HCT116 (cell line): ENCODE measurements at regions not wholly inside any gene's neighbourhood (a gene's known extent, or its start where the extent isn't known, plus 50 kb on each side); places are given as distances from the start of the nearest gene placed in this dataset.

Experiments
- ATAC-seq: fragments of 200-7000 bp; cut with Tn5 transposase; 2 replicates; pipeline ENCODE4 v1.9.1; 2020; ENCODE audit warnings: mild to moderate bottlenecking, moderate library complexity
- BruUV-seq: library from RNA; stranded (reverse); fragments of 400-500 nt; replicated peaks from 2 replicates; lab custom pipeline; 2021; lab: Mats Ljungman, UMichigan
- CTCF ChIA-PET: fragments of 300-600 bp; sonication (Branson Sonifier 250); formaldehyde crosslinking; loops from one replicate; lab custom pipeline; 2021; ENCODE audit warnings: antibody characterized with exemption; lab: Charles Lee
- POLR2A ChIA-PET: fragments of 300-600, 350-600 bp; sonication (Branson Sonifier 250); formaldehyde crosslinking; loops from one replicate; lab custom pipeline; 2021; ENCODE audit warnings: antibody characterized with exemption; lab: Charles Lee
- RAD21 ChIA-PET, 2 experiments: fragments of 300-600 bp; sonication (Branson Sonifier 250); formaldehyde crosslinking; loops; one replicate each; lab custom pipeline; 2023; ENCODE audit warnings: low total read pairs in 2 of 2; ENCODE audit not compliant: uncharacterized antibody in 2 of 2, unreplicated experiment in 2 of 2, low non-redundant PET in 1 of 2; lab: Charles Lee
- DNase-seq: peaks from one replicate; pipeline ENCODE4 v3.0.0-alpha.2; 2010; ENCODE audit warnings: low read depth, low spot score
- H2AFZ ChIP-seq: fragments of 200-600 bp; shearing (Covaris generic), sonication (generic); 2 replicates; pipeline ENCODE4 v1.6.1; 2017; ENCODE audit warnings: low read depth, mixed run types, mixed read lengths, antibody characterized with exemption, low read length; ENCODE audit not compliant: poor library complexity, severe bottlenecking
- H3K27ac ChIP-seq: 2 replicates; pipeline ENCODE4 v1.5.1; 2012; ENCODE audit warnings: low read depth, low read length
- H3K27me3 ChIP-seq: fragments of 200-600 bp; sonication (generic); 2 replicates; pipeline ENCODE4 v1.6.1; 2016; ENCODE audit warnings: mixed run types, low read length, mixed read lengths; ENCODE audit not compliant: insufficient read depth
- H3K36me3 ChIP-seq, 2 experiments: fragments of 200-500 bp in 1 of 2; fragments of 200-600 bp in 1 of 2; sonication (Bioruptor generic) in 1 of 2; sonication (generic) in 1 of 2; 2 replicates each; pipeline versions ENCODE4 v1.5.1 to v1.6.1; 2014 to 2016; ENCODE audit warnings: low read length in 2 of 2, inconsistent platforms in 1 of 2, mixed read lengths in 1 of 2, mixed run types in 1 of 2; ENCODE audit not compliant: insufficient read depth in 2 of 2, control insufficient read depth in 1 of 2
- H3K4me1 ChIP-seq, 2 experiments: fragments of 200-600 bp in 1 of 2; sonication (generic) in 1 of 2; 2 replicates each; pipeline versions ENCODE4 v1.5.1 to v1.6.1; 2012 to 2017; ENCODE audit warnings: low read length in 2 of 2, inconsistent platforms in 1 of 2, mild to moderate bottlenecking in 1 of 2, mixed read lengths in 1 of 2, mixed run types in 1 of 2, moderate library complexity in 1 of 2; ENCODE audit not compliant: insufficient read depth in 2 of 2, control insufficient read depth in 1 of 2
- H3K4me2 ChIP-seq: fragments of 200-600 bp; sonication (generic); 2 replicates; pipeline ENCODE4 v1.6.1; 2017; ENCODE audit warnings: mixed run types, low read length, mixed read lengths
- H3K4me3 ChIP-seq, 2 experiments: fragments of 200-600 bp in 1 of 2; sonication (generic) in 1 of 2; replicated peaks in 1 of 2; 2 replicates each; pipeline ENCODE4 v1.5.1; 2011 to 2016; ENCODE audit warnings: low read length in 2 of 2, control low read depth in 1 of 2, low read depth in 1 of 2, mild to moderate bottlenecking in 1 of 2, mixed read lengths in 1 of 2, mixed run types in 1 of 2
- H3K79me2 ChIP-seq: fragments of 200-600 bp; sonication (generic); 2 replicates; pipeline ENCODE4 v1.6.1; 2017; ENCODE audit warnings: mild to moderate bottlenecking, mixed run types, low read length, moderate library complexity, mixed read lengths; ENCODE audit not compliant: insufficient read depth
- H3K9ac ChIP-seq: fragments of 200-600 bp; sonication (generic); 2 replicates; pipeline ENCODE4 v1.6.1; 2016; ENCODE audit warnings: low read length, mixed read lengths
- H3K9me2 ChIP-seq: fragments of 200-600 bp; sonication (generic), shearing (Covaris generic); 2 replicates; pipeline ENCODE4 v1.6.1; 2017; ENCODE audit warnings: mixed run types, mild to moderate bottlenecking, moderate library complexity; ENCODE audit not compliant: insufficient read depth
- H3K9me3 ChIP-seq, 2 experiments: fragments of 200-500 bp in 1 of 2; fragments of 200-600 bp in 1 of 2; sonication (Bioruptor generic) in 1 of 2; sonication (generic) in 1 of 2; 2 replicates each; pipeline ENCODE4 v1.6.1; 2014 to 2017; ENCODE audit warnings: low read length in 2 of 2, mixed read lengths in 2 of 2, inconsistent platforms in 1 of 2, low read depth in 1 of 2, mild to moderate bottlenecking in 1 of 2, mixed run types in 1 of 2, moderate library complexity in 1 of 2; ENCODE audit not compliant: control insufficient read depth in 1 of 2, insufficient read depth in 1 of 2
- H4K20me1 ChIP-seq: fragments of 200-600 bp; sonication (generic), shearing (Covaris generic); 2 replicates; pipeline ENCODE4 v1.6.1; 2017; ENCODE audit warnings: mixed run types, mild to moderate bottlenecking, moderate library complexity; ENCODE audit not compliant: insufficient read depth
- CBX3 ChIP-seq: IDR thresholded peaks from 2 replicates; pipeline ENCODE4 v1.6.1; 2012; ENCODE audit warnings: low read depth
- CEBPB ChIP-seq: IDR thresholded peaks from 2 replicates; pipeline ENCODE4 v1.6.1; 2012; ENCODE audit warnings: low read depth
- CTCF ChIP-seq, 3 experiments: fragments of 200-600 bp in 1 of 3; sonication (generic) in 1 of 3; IDR thresholded peaks in 2 of 3; conservative IDR thresholded peaks in 1 of 3; 2 replicates each; pipeline ENCODE4 v1.5.1; 2012 to 2017; ENCODE audit warnings: low read depth in 2 of 3, low read length in 2 of 3, antibody characterized with exemption in 1 of 3, borderline replicate concordance in 1 of 3, control low read depth in 1 of 3, mild to moderate bottlenecking in 1 of 3, mixed read lengths in 1 of 3, mixed run types in 1 of 3, moderate library complexity in 1 of 3; ENCODE audit not compliant: insufficient read depth in 1 of 3
- FOSL1 ChIP-seq: IDR thresholded peaks from 2 replicates; pipeline ENCODE4 v1.6.1; 2012; ENCODE audit warnings: low read depth
- POLR2A ChIP-seq: IDR thresholded peaks from 2 replicates; pipeline ENCODE4 v1.7.0; 2011; ENCODE audit warnings: borderline replicate concordance; ENCODE audit not compliant: insufficient read depth, insufficient read length; ENCODE audit errors: extremely low read depth
- RAD21 ChIP-seq: IDR thresholded peaks from 2 replicates; pipeline ENCODE4 v1.6.1; 2012; ENCODE audit warnings: low read depth, mild to moderate bottlenecking
- REST ChIP-seq: IDR thresholded peaks from 2 replicates; pipeline ENCODE4 v1.6.1; 2012; ENCODE audit warnings: low read depth
- ZBTB33 ChIP-seq: IDR thresholded peaks from 2 replicates; pipeline ENCODE4 v1.6.1; 2011; ENCODE audit warnings: mild to moderate bottlenecking, low read length, moderate library complexity; ENCODE audit not compliant: insufficient replicate concordance; ENCODE audit errors: extremely low read depth
- intact Hi-C: fragments of 100-400 bp; cut with micrococcal nuclease; formaldehyde crosslinking; loops from 2 replicates; pipeline ENCODE4 v1.10.0; 2022

GRCh38 chr16:63373744-63374143 lies 1337.5 kb upstream of the CDH8 start:
- intact Hi-C loops, result no loop called here
- no peaks in the 10 kb centered on the region for H3K79me2 ChIP-seq
- H3K36me3 ChIP-seq, result no peaks in the 10 kb centered on the region
- ChIA-PET RAD21 (no interaction called here), CTCF (no interaction called here), POLR2A (no interaction called here)
- H3K27me3 ChIP-seq, result no peaks in the 10 kb centered on the region
- H3K4me1 ChIP-seq, result no peaks in the 10 kb centered on the region
- peaks cover 7 to 11% of the 10 kb centered on the region in 2 experiments; a peak in 2 of 4 replicates for H3K9me3 ChIP-seq
- H3K4me3 ChIP-seq, result no peak overlapping the region
- BruUV-seq, result no TSS peak
- H3K9ac ChIP-seq, result no peak overlapping the region
- DNase-seq (no peak), ATAC-seq (no peak)
- no peak overlapping the region for H2AFZ ChIP-seq
- H3K27ac ChIP-seq, result no peak overlapping the region
- TF ChIP-seq ZBTB33 (no peak), CBX3 (no peak), POLR2A (no peak), CEBPB (no peak), FOSL1 (no peak), CTCF (IDR thresholded peaks at IDR 0.05 in 2 of 3, conservative IDR thresholded peaks at IDR 0.05 in 1 of 3; ENCODE audit: borderline replicate concordance in 1 of 3, insufficient read depth in 1 of 3, low read depth in 2 of 3, low read length in 2 of 3) (no peak), REST (no peak), RAD21 (no peak)
- no peaks in the 10 kb centered on the region for H3K9me2 ChIP-seq
- H3K4me2 ChIP-seq, result no peak overlapping the region
- no peaks in the 10 kb centered on the region for H4K20me1 ChIP-seq
